ENCODE measurements at regions not wholly inside any gene's neighbourhood (a gene's known extent, or its start where the extent isn't known, plus 50 kb on each side); places are given as distances from the start of the nearest gene placed in this dataset.

DNA sequence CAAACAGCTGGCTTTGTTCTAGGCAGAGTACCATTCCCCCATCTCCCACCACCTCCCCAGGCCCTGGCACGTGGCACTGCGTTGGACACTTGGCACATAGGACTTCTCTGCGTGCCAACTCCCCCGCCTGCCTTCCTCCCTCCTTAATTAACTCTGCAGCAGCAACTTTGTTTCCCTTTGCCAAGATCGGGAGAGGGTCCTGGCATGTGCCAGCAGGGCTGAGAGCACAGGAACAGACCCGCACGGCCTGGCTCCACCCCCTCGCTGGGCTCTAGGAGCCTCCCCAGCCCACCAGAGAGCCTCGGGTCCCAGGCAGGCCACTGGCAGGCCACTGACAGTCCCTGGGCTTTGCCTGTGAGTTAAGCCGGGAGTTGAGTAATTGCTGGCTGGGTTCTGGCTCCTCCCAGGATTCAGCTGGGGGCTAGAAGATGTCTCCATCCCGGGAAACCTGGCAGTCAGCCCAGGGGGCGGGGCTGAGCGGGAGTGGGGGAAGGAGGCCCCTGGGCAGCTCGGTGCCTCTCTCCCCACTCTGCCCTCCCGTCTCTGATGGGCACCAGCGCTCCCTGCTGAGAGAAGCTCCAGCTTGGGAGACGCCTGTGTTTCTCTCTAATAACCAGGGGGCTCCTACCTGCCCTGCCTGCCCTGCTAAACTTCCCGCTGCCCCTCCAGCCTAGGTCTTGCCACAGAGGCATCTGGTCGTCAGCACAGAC is 224.0 kb upstream of the TNRC6C start:
- in situ Hi-C loops (cut with MboI; ENCODE audit: low sequenced_read_pairs, unreplicated experiment), result no loop called here
- no peak for TF ChIP-seq CTCF (IDR thresholded peaks at IDR 0.05; ENCODE audit: borderline replicate concordance, control extremely low read depth, extremely low read depth, insufficient read depth, missing control alignments)
- no peak for DNase-seq (ENCODE audit: low spot score)

DNA sequence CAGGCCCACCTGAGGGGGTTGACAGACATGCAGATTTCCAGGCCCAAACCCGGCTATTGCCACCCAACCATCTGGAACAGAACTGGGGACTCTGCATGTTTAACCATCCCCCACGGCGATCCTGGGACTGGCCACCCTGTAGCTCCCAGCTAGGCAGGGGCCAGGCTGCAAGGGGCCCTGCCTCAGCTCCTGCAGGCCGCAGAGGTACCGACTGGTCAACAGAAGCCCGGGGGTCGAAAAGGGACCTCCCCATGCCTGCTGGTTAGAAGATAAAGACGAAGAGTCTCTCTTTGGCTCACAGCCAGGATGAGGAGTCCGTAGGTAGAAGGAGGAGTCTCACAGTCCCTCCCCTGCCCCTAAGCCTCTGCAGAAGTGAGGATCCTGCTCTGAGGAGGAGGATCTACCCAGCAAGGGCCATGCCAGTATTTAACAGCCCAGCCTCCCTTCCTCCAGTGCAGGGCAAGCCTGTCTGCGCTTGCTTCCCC is 223.4 kb upstream of the TNRC6C start:
- DNase-seq (ENCODE audit: low spot score), result no peak
- no peak for TF ChIP-seq CTCF (IDR thresholded peaks at IDR 0.05; ENCODE audit: borderline replicate concordance, control extremely low read depth, extremely low read depth, insufficient read depth, missing control alignments)
- in situ Hi-C loops (cut with MboI; ENCODE audit: low sequenced_read_pairs, unreplicated experiment), result no loop called here

DNA sequence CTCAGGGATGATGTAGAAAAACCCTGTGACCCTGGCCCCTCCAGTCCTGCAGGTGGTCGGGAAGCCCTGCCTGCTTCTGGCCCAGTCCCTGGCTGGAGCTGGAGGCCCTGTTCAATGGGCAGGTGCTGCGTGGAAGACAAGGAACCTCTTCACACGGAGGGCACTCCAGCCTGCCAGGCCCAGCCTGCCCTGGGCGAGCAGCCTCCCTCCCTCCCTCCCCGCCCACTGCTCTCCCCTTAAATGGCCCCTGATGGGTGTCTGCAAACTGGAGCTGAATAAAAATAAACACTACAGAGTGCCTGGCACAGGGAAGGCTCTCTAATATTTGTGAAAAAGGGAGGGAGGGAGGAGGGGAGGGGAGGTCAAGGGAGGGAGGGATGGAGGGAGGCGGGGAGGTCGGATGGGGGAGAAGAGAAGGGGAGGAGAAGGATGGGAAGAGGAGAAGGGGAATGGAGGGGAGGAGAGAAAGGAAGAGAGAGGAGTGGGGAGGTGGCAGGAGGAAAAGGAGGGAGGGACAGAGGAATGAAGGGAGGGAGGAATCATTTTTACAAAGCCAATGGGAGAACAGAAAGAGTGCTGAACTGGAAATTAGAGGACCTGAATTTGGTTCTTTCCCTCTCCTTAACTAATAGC is 222.8 kb upstream of the TNRC6C start:
- in situ Hi-C loops (cut with MboI; ENCODE audit: low sequenced_read_pairs, unreplicated experiment), result no loop called here
- no peak for TF ChIP-seq CTCF (IDR thresholded peaks at IDR 0.05; ENCODE audit: borderline replicate concordance, control extremely low read depth, extremely low read depth, insufficient read depth, missing control alignments)
- no peak for DNase-seq (ENCODE audit: low spot score)

- no peak for TF ChIP-seq CTCF (IDR thresholded peaks at IDR 0.05; ENCODE audit: borderline replicate concordance, control extremely low read depth, extremely low read depth, insufficient read depth, missing control alignments)
- in situ Hi-C loops (cut with MboI; ENCODE audit: low sequenced_read_pairs, unreplicated experiment), result no loop called here
- no peak for DNase-seq (ENCODE audit: low spot score)
These were observed 222.3 kb upstream of the TNRC6C start for GRCh38 chr17:77736199-77736585.

- in situ Hi-C loops (cut with MboI; ENCODE audit: low sequenced_read_pairs, unreplicated experiment), result no loop called here
- DNase-seq (ENCODE audit: low spot score), result no peak
- no peak for TF ChIP-seq CTCF (IDR thresholded peaks at IDR 0.05; ENCODE audit: borderline replicate concordance, control extremely low read depth, extremely low read depth, insufficient read depth, missing control alignments)
These were observed 221.8 kb upstream of the TNRC6C start for GRCh38 chr17:77736721-77737120.

GRCh38 chr17:77737442-77738265 is 220.8 kb upstream of the TNRC6C start:
- TF ChIP-seq CTCF (IDR thresholded peaks at IDR 0.05; ENCODE audit: borderline replicate concordance, control extremely low read depth, extremely low read depth, insufficient read depth, missing control alignments), result no peak
- in situ Hi-C loops (cut with MboI; ENCODE audit: low sequenced_read_pairs, unreplicated experiment), result no loop called here
- DNase-seq (ENCODE audit: low spot score), result no peak
